ENCODE measurements at regions not wholly inside any gene's neighbourhood (a gene's known extent, or its start where the extent isn't known, plus 50 kb on each side); places are given as distances from the start of the nearest gene placed in this dataset.
A peak's percentile ranks its signal among the peaks of the same experiment; 100 is the strongest.

DNA sequence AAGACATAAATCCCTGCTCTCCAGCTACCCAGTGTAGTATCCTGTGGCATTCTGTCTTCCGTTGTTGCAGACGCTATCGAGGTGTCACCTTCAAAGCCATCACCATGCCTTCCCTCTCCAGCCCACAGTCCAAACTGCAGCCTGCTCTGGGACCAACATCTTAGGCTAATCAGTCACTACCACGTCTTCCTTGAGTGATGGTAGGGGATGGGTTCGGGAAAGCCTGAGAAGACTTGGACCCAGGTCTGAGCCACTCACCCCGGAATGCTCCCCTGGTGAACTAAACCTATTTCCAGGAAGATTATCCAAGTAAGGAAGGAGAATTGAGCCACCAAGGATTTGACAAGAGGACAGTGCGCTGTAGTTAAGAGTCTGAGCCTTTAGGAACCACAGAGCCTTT is 52.9 kb upstream of the IRX1 start:
- no peak for DNase-seq

DNA sequence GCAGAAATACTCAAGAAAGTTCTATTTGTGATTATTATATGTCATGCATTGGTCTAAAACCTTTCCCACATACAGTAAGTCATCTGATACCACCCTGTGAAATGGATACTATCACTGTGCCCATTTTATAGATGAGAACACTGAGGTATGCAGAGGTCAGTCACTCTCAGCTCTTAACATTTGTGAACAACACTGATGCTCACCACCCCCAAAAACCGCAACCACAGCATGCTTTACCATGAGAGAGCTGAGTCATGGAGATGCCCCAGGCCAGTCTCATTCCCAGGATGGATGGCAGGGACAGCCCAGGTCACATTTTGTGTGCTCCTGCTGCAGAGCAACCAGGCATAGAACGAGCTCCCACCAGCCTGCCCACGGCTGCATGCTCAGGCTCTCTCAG is 53.5 kb upstream of the IRX1 start:
- DNase-seq: no peak

DNA sequence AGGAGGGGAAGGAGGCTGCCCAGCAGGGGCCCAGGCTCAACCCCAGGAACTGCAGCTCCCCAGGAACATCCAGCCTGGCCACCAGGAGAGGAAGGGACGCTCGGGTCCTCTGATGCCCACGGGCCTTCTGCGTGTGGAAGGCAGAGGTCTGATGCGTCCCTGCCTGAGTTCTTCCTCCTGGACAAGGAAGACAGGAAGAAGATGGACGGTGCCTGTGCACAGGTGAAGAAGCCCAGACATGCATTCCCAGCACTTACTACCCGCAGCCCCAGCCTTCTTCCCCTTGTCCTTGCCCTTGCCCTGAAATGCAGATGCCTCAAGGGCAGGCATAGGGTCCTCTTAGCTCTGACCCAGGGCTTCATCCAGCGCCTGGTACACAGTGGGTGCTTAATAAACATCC is 56.7 kb upstream of the IRX1 start:
- no peak for DNase-seq

DNA sequence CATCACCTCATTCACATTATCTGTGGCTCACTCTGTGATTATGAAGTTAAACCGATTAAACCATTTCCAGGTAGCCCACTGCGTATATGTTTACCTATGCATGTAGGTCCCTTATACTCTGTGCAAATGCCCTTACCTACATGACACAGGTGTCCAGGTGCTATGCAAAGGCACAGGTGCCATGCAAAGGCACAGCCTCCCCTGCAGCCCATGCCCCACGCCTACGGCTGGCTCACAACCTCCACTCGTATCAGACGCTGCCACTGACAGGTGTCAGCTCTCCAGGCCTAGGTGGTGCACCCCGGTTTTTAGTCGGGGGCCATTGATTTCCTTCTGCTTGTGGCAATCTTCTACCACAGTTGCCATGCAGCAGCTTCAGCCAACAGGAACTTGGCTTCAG is 57.7 kb upstream of the IRX1 start:
- DNase-seq: no peak

DNA sequence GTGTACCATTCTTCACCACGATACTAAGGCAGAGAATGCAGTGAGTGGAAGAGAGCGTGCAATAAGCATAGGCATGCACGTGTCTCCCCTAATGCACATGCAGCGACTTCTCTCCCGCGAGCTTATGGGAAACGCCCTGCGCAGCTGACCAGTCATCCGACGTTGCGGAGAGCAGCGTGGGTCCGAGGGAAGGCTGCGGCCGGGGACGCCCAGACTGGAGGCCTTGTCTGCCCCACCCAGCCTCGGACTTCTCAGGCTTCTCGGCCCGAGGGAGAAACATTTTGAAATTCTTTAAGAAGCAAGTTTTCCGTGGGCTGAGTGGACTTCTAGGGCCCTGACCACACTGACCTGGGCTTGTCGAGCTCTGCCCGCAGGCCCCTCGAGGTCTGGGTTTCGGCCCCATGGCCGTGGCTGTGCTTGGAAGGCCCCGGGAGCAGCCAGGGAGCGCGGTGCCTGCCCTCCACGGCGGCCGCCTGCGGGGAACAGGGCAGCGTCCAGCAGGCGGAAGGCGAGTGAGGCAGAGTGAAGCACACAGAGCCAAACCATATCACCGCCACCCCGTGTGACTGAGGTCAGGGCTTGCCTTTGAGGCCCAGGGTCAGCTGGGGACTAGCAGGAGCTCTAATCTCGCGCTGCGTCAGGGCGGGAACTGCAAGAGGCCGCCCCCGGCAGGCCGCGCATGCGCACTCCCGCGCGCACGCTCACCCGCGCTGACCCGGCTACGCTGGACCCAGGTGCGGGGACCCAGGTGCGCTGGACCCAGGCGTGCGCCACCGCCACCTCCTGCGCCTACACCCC is 60.0 kb upstream of the IRX1 start:
- no peak for DNase-seq

DNA sequence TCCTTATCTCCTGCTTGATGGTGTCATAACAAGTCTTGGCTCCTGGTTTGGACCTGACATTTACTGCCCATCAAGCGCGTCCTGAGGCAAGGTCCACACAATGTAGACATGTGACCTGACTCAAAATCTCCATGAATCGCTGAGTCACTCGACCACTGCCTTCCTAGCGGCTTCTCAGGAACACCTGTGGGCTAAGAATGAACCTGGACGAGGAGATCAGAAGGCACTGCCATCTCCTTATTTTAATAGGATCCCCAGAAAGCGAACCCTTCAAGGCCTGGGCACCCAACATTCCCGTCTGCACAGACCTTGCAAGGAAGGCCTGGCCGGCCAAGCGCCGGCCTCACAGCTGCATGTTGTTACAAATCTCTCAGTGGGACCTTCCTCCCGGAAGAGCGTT is 60.6 kb upstream of the IRX1 start:
- no peak for DNase-seq

DNA sequence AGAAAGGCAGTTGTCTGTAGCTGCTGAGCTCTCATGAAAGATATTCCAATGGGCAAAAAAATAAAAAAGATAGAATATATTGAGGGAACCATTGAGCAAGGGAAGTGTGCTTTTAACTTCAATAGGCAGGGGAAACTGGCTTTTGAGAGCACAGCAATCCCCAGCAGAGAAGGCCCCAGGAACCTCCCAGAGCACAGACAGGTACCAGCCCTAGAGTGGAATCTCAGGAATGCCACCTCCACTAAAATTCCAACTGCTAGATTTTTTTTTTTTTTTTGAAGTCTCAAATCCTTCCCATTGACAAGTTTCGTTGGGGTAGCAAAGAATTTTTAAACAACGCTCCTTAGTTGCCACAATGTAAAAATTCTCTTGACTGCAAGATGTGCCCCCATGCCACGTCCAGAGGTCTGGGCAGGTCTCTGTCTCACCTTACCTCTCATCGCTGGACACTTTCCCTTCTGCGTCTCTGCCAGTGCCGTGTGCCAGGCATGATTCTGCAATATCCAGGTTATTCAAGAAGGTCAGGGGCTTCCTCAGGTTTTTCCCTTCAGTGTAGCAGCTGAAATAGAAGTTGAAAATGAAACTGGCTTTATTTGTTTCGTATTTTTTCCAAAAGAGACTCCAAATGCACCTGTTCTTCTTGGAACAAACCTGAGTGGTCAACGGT is 64.2 kb upstream of the IRX1 start:
- DNase-seq: no peak

DNA sequence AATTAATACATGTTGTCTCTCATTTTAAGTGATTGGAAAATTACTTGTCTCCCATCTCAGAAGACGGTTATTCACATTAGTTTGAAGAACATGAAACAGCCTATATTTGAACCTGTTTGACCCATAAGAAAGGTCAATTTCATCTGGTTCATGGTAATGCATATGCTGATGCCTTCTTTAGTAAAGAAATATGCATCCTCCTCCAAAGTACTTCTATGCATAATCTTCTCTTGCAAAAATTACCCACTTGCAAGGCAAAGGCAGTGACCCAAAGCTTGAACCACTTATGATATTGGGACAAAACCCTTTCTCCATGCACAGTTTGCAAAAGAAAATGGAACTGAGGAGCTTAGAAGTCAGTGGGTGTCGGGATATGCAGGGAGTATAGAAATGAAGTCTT is 65.4 kb upstream of the IRX1 start:
- DNase-seq: no peak

DNA sequence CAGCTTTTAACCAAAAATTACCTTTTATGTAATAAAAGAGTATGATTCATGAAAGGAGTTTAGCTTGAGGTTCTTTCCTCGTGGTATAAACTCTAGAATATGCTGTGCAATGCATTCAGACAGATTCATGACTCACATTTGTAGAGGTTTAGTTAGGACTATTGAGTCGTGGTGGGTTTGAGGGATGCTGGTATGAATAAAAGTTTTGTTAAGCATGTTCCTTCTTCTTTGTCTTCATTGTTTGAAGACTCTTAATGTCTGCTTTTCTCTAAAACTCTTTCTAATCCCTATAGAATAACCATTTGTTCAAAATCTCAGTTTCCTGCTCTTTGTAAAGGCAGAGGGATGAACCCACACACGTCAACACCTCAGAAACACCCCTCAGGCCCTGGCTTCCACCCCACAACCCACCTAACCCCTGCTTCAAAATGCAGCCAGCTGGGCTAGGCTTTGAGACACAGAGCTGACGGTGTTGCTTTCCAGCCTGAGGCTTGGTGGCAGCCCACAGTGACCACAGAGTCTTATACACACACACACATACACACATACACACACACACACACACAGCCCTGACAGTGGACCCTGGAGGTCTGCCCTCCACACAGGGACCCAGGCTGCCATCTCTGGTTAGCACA is 69.0 kb upstream of the IRX1 start:
- no peak for DNase-seq

DNA sequence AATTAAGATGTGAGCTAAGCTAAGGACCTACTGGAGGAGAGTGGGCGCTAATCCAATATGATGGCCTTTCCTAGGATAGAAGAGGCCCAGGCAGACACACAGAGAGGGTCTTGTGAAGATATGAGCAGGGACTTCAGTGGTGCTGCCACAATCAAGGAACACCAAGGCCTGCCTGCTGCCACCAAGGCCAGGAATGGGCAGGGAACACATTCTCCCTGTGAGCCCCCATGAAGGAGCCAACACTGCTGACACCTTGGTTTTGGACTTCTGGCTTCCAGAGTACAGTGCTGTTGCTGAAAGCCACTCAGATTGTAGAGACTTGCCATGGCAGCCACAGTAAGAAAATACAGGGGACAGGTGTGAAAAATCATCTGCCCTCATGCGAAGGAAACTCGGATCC is 73.1 kb upstream of the IRX1 start:
- DNase-seq: no peak

DNA sequence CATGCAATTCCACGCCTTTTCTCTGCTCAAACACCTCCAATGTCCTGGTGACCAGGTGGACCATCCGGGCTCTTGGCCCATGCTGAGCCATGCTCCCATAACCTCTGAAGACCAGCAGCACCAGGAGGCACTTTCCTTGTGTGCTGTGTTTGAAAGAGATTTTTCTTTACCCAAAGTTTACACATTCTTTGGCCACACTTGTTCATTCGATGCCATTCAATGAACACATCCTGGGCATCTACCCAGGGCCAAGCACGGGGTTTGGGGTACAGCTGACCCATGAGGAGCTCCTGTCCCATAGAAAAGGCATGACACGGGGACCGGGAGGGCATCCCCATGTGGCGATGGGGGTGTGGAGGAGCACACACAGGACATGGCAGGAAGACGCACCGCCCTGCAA is 77.1 kb upstream of the IRX1 start:
- no peak for DNase-seq

DNA sequence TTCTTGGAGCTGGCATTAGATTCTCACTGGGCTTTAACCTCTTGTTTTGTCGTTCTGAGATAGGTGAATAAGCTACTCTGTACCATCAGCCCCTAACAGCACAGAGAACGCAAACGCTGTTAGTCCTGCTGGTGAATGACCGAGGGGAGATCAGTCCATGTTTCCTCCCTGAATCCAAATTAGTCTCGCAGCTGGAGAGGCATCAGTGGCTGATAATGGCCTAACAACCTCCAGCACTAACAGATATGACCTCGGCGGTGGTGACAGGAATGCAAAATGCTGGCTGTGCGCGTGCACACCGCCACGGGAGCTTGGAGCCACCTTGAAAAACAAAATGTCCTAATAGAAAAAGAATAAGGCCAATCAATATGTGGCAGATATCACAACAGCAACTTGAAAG is 77.6 kb upstream of the IRX1 start:
- DNase-seq: no peak

DNA sequence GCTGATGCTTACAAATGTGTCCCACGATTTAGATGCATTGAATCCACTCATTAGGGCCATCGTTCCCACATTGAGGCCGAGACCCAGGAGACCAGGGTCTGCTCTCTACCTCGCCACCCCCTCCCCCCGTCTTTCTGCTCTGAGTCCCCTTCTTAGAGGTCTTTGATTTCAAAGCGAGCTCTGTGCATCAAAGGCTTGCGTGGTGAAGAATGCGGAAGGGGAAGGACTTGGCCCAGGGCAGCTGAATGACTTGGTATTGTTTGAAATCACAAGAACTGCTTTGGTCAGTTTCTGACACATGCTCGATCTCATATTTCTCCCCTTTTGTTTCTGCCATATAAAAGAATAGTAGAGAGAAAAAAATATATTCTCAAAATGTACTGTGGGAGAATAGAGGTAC is 78.3 kb upstream of the IRX1 start:
- no peak for DNase-seq

DNA sequence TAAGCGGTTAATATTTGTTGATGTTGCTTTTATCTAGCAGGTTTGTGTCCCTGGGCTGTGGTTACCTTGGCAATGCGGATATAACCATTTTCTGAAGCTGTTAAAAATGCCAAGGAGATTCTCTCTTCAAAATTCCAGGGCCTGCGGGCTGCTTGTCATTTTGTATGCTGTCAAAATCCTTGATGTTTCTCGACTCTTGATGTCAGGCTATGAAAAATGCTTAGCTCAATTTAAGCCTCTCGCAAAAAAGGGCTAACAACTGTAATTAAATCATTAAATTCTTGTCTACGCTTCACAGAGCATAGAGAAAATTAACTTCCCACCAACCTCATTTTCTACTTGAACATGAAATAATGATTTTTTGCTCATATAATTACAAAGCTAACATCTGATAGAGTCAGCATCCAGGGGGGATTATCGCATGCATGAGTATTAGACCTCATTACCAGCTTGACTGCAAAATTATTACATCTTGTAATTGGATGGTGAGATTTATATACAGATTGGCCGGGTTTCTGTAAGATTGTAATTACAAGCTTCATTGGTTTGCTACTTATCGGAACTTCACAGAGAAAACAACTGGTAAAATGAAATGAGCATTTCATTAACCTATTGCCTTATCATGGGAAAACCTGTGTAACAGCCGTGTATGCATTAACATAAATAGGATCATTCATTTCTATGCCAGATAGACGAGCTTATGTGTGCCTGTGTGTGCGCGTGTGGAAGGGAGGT is 83.1 kb upstream of the IRX1 start:
- no peak for DNase-seq

DNA sequence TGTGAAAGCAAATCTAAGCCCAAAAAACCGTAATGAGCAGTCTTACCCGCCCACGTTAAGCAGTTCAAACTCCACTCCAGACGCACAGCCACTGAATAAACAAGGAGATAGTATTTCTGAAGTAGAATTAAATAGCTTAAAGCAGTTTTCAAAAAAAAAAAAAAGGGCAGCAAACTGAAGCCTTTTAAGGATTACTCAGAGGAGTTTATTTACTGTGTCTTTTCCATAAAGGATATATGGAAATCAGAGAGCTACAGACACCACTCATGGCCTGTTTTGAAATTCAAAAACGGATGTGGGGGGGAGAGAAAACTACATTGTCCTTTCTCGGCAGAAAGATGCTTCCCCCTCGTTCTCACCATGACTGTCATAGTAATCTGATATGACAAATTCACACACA is 83.7 kb upstream of the IRX1 start:
- DNase-seq: no peak

DNA sequence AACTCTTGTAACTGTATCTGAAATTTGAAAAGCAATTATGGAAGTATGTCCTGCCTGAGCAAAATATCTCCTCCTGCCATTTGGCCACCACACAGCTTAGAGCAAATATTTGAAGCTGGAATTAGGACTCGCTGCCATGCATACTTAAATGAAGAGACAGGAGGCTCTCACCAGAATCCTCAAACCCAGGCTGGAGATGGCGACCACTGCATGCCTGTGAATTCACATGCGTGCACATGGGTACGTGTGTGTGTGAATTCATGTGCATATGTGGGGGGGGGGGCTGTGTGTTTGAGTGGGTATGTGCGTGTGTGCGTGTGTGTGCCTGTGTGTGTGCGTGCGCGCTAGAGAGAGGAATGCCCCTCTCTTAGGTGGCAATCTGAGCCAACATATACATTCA is 84.1 kb upstream of the IRX1 start:
- peak; percentile 5 for DNase-seq

DNA sequence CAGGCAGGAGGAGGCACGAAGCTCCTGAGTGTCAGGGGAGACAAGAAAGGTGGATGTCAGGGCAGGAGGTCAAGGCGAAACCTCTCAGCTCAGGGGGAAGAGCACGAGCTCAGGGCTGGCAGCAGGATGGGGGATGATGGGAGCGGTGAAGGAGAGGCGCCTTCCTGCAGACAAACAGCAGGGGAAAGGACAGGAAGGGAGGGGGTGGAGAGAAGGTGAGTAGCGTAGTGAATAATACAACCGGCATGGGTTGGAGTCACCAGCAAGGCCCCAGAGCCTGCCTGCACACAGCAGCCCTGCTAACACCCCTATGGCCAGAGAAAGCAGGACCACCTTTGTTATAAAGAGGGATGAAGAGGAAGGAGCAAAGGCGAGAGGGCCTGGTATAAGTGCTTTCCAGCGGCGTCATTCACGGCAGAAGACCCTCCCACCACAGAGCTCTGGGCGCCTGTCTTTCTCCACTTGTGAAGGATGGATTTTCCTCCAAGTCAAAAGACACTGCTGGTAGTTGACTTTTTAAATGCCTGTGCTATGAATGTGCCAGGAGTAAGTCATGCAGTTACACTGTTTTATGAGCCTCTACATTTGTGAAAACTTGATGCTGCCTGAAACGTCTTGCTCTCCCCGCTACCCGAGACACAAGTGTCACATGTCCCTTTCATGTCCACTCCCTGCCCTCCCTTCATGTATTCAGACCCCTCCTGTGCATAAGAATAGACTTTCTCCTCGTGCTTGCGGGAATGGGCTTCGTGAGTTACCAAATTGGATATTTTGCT is 84.8 kb upstream of the IRX1 start:
- DNase-seq: no peak

DNA sequence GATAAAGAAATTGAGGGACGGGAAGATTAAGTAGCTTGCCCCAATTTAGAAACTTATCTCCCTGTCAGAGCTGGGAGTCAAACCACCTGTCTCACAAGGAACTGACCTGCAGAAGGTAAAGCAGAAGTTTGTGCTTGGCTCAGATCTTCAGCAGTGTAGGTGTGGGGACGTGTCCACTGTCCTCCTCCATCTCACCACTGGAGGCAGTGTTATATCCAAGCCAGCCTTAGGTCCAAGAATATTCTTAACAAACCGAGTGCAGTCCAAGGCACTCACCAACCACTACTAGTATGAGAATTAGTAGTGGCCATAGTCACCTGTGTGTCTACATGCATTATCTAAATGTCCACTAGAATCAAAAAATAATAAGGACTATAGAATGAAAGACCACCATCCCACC is 86.3 kb upstream of the IRX1 start:
- DNase-seq: no peak

DNA sequence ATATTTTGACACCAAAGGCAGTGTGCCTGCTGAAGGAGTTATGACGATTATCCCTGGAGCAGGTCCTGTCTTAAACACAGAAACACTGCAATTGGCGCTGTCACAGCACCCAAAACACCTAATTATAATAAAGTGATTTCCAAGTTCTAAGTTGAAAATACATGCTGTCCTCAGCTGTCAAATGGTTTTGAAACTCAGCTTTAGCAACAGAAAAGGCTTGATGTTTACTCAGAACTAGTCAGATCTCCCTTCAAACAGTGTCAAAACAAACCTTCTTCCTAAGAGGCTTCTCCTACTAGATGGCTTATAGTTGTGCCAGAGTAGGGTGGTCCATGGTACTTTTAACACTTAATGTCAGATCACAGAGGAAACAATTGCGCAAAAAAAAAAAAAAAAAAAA is 87.2 kb upstream of the IRX1 start:
- no peak for DNase-seq

DNA sequence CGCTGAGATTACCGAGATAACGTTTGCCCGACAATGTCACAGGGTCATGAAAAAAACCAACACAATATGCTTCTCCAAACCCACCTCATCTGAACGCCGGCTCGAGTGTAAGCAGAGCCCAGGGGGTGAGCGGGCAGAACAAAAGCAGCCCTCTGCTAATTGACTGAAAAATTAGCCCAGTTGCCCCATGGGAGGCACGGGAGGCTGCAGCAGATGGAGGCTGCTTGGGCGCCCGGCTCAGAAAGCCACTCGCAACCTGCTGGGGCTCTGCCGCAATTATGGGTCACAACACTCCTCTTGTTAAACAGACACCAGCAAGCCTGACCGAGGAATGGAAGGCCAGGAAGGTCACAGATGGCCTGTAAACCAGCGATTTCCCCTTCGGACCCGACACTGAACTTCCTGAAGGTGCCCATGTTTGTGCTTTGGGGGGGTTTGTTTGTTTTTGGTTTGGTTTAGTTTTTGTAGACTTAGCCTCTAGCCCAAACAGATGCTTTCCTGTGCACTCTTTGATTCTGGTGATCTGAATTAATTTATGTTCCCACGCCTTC is 104.6 kb upstream of the IRX1 start:
- no peak for DNase-seq

DNA sequence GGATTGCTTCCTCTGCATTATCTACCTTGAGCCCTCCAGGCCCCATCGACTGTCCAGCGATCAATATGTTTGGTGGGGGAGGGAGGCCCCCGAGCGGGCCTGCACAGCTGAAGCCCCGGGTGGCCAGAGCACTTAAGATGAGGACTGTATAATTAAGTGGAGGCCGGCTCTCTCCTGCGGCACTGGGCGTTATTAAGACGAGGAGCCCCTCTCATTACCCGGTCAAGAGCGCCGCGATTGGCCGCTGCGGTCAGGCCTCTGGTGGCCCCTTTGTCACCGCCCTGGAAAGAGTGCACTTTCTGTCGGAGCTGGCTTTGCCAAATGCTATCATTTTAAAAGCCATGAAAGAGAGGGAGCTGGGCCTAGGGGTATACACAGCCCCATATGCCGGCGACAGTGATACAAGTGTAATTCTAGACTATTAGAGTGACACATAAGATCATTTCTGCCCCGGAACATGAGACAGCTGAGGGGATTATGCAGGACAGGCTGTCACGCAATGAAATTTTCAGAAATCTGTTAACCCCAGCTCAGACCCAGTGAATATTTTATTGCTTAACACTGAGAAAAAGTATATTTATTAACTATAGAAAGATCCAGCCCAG is 106.3 kb upstream of the IRX1 start:
- peak; percentile 76 for DNase-seq

DNA sequence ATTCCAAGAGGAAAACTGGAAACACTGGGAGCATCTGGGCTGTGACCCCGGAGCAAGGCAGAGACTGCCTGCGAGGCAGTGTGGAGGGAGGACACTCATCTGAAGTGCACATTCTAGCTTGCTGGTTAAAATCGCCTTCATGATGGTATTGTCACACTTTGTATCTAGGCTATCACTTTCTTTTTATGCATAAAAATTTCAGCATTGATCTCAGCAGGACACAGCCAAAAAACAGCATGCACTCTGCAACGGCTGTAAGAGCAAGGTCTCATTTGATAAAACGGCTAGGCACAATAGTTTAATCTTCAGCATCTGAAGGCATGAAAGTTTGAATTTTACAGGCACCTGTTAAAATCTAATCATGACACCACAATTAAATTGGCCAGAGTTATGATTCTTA is 110.8 kb upstream of the IRX1 start:
- no peak for DNase-seq
